PC-3 (cell line): ENCODE measurements at regions not wholly inside any gene's neighbourhood (a gene's known extent, or its start where the extent isn't known, plus 50 kb on each side); places are given as distances from the start of the nearest gene placed in this dataset.

ENCODE experiments used
- CTCF ChIP-seq: fragments of 300-600 bp; sonication (generic); conservative IDR thresholded peaks from 2 replicates; pipeline ENCODE4 v1.5.1; 2017; ENCODE audit warnings: antibody characterized with exemption, low read depth, mild to moderate bottlenecking, low read length
- EZH2 ChIP-seq: fragments of 300-600 bp; sonication (generic); IDR thresholded peaks from one replicate; pipeline ENCODE4 v1.6.1; 2017; ENCODE audit warnings: antibody characterized with exemption, mild to moderate bottlenecking, low read length; ENCODE audit not compliant: unreplicated experiment

- no peak for TF ChIP-seq CTCF
- no peak for TF ChIP-seq EZH2
Observed at GRCh38 chr20:18988701-18989100, 175.1 kb downstream of the SCP2D1 start.
